Raji (cell line): ENCODE measurements at regions not wholly inside any gene's neighbourhood (a gene's known extent, or its start where the extent isn't known, plus 50 kb on each side); places are given as distances from the start of the nearest gene placed in this dataset.

Experiments
- POLR2A ChIP-seq: IDR thresholded peaks from 2 replicates; pipeline ENCODE4 v1.6.1; 2011; ENCODE audit warnings: low read depth, low read length, control low read depth; ENCODE audit not compliant: insufficient read depth

DNA sequence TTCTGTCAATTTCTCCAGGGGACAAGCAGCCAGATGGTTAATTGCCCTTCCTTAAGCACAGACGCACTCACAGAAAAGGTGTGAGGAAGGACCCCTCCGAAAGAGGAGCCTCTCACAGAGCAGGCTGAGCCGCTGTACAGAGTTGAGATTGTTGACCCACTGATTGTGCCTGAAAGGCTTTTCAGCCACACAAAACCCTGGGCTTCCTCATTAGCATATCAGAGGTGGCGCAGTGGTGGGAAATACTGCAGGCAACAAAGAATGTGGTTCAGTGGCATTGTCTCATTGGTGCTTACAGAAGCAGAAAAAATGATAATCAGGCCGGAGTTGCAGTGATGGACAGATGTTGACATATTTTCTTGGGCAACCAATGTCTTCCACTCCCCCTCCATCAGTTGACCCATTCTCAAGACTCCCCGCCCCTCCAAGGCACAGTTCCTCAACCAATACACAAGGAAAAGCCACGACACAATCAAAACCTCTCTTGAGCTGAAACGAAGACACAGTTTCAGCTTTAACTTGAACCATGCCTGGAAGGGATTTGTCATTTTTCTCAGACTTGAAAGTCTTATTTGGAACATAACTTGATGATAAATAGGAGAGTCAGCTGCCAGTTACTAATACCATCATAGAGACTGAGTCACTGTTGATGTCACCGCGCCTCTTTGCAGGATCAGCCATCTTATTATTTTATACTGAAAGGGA, 53.1 kb downstream of the ATXN3L start:
- TF ChIP-seq POLR2A, result no peak

DNA sequence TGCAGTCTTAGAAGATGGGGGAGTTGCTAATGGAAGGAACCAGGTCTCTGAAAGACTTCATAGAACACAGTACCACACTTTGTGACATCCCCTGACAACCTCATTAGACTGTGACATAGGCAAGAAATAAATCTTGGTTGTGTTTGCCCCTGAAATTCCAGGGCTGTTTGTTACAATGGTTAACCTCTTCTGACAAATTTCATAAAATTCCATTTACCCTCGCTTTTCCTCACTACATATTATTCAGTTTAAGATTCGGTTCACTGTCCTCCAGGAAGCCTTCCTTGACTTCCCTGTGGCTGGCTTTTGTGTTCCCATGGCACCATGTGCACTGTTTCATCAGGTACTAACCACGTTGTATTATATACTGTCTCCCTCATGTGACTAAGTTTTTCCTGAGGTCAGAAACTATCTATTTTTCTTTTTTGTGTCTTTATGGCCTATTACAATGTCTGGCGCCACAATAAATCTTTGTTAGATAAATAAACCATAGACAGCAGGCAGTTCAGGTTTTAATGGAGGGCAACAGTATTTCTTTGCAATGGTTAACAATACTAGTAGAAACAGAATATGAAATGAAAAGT, 54.2 kb downstream of the ATXN3L start:
- no peak for TF ChIP-seq POLR2A

DNA sequence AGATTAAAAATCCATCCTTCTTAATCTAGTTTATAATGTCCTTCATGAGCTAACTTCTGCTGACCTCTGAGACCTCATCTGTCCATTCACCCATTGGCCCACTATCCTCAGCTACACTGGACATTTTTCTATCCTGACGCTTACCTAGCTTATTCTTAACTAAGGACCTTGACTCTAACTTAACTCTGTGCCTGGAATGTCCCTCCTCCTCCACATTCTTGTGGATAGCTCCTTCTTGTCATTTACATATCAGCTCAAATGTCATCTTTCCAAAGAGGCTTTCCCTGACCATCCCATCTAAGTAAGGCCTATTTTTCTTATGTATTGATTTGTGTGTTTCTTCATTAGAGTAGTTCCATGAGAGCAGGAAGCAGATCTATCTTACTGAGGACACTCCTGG, 54.7 kb downstream of the ATXN3L start:
- no peak for TF ChIP-seq POLR2A

DNA sequence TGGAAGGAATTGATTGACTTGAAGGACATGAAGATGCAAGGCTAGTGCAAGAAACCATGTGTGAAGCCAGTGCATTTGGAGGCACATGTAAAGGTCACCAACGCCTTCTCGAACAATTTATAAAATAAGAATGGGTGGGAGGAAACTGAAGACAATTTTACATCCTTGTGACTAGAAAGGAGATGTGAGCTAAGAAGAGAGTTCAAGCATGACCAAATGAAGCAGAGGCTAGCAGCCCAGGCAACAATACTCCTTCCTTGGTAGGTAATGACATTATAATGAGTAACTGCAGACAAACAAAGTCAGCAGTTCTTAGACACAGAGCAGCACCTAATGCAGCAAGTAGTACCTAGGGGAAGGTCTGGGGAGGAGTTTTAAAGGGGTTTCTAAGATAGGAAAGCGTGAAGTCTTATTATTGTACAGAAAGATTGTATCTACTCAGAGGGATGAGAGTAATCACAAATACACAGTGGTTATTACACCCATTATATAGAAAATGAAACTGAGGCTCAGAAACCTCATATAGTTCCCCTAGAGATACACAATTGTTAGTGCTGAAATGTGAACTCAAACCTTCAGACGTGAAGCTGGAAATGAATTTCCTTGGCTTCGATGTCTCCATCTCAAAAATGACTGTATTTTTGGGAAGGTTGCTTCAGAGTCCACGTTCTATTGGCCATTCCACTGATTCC, 56.1 kb downstream of the ATXN3L start:
- TF ChIP-seq POLR2A, result no peak

DNA sequence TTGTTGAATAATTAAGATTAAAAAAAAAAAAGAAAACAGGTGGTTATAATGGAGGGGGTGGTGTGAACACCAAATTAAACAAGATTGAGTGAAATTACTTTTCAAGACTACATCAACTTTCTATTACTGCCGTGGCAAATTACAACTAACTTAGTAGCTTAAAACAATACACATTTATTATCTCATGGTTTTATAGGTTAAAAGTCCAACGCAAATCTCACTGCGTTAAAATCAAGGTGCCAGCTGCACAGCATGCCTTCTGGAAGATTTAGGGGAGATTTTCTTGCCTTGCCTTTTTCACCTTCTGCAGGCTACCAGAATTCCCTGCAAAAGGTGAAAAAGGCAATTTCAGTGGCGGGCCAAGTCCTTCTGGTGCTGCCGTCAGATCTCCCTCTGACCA, 58.5 kb downstream of the ATXN3L start:
- no peak for TF ChIP-seq POLR2A

DNA sequence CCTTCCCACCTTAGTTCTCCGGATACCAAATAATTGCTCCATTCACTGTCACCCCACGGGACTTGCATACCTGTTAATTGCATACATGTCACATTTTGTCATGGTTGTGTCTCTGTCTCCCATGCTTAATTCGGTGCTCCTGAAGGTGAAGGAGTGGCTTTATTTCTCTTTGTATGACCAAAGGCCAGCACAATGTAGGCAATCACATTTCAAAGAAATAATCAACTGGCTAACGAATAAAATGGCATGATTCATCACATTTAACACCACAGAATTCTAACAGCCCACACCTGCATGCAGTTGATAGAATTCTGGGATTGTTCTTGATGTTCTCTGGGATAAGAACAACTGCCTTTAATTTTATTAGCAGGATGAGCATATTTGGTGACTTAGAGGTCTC, 59.3 kb downstream of the ATXN3L start:
- TF ChIP-seq POLR2A, result no peak

DNA sequence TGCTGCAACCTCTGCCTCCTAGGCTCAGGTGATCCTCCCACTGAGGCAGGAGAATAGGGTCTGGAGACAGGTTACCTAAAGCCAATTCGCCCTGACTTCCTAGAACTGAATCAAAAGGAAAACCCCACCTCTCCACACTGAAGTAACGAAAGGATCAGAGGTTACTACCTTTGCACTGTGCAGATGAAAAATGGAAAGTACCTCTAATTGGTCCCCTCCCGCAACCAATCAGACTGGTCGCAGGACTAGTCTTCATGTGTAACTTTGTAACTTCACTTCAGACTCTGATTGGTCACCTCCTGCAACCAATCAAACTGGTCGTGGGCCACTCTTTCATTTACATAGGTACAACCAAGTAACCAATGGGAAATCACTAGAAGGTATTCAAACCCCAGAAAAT, 61.1 kb downstream of the ATXN3L start:
- no peak for TF ChIP-seq POLR2A

DNA sequence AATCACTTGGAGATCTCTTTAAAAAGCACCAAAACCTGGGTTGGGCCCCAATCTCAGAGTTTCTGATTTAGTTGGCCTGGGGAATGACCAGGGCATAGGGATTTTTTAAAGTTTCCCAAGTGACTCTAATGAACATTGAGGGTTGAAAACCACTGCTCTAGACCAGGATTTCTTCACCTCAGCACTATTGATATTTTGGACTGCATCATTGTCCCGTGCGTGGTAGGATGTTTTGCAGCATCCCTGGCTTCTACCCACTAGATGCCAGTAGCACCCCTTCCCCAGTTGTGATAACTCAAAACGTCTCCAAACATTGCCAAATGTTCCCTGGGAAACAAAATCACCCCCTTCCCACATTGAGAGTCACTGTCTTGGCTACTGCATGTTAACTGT, 61.8 kb downstream of the ATXN3L start:
- TF ChIP-seq POLR2A, result no peak

DNA sequence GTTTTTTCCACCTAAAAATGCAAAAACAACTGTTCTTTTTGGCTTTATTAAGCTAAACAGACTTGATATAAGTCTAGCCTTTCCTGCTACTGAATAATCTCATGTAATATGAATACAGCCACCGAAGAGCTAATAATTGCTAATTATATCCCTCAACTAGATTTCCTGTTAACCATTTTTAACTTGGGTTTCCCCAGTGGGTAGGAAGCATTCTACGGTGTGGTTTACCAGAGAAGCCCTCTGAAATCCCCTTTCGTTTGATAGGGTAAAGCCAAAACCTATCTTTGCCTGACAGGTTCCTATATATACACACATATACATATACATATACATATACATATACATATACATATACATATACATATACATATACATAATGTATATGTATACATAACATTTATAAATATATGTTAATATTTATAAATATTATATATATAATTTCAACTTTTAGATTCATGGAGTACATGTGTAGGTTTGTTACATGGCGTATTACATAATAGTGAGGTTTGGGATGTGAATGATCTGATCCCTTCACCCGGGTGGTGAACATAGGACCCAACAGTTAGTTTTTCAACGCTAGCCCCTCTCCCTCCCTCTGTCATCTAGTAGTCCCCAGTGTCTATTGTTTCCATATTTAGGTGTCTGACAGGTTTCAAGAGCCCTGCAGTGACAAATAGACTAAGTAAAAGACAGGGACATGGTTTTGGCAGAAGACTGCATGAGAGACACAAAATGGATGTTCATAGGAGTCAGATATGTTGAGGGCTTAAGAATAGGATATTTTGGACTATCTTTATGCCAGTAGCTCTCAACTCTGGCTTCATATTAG, 62.4 kb downstream of the ATXN3L start:
- no peak for TF ChIP-seq POLR2A

DNA sequence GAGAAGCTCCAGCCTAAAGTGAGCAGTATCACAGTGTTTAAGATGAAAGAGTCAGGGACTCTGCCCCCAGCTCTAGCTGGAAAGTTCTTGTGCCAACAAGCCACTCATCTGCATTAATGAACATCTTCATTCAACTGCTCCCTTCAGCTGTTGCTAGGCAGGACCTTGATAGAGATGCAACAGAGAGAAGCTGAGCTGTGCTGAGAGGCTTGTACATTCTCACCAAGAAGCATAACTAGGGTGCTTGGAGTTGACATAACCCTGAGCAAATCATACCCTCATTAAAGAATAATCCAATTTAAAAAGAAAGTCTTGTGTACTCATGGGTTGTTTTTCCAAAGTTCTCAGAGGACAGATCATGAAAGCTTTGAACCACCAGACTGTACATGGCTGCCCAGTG, 63.2 kb downstream of the ATXN3L start:
- TF ChIP-seq POLR2A, result 0 out of 2 replicates have a peak, but pooled peaks have one; percentile 6

DNA sequence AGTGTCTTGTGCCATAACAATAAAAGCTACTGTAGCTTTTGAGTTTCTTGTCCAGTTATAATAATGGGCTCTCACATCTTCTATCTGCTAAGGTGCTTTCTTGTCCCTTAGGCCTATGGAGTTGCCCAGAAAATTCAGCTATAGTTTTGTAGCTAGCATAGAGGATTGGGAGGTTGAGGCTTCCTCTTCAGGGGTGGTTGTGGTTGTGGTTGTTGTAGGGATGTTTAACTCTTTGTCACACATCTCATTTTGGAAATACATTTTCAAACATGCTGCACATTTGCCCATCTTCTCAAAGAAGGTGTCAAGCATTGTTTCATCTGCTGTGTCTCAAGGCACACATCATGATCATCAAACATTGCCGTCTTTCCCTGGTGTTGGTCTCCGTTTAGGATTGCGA, 65.0 kb downstream of the ATXN3L start:
- TF ChIP-seq POLR2A, result no peak

DNA sequence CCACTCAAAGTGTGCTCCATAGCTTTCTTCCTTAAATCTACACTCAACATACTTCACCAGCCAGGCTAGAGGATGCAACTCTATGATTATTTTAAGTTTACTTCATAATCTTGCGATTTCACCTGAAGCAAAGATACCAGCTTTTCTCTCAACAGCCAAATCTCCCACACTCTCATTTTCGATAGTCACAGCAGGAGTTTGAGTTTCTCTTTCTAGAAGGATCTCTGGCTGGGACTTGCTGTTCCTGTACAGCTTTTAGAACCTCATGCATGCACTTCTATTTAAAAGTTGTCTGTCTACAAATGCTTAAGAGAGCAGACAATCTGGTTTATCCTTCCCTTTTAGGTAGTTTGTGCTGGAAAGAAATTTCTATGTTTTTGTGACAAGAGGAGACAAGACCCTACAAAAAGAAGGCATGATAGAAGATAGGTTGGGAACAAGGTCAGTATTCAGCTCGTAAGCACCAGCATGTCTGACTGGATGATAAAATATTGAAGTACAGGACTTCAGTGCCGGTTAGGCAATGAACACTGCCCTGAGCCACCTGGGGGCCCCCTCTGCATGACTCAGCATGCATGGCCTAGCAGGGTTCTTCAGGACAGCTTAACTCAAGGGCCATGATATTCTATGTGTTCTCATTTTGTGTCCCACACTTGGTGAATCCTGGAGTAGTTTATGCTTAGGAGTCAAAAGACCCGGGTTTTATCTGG, 65.6 kb downstream of the ATXN3L start:
- TF ChIP-seq POLR2A, result no peak

DNA sequence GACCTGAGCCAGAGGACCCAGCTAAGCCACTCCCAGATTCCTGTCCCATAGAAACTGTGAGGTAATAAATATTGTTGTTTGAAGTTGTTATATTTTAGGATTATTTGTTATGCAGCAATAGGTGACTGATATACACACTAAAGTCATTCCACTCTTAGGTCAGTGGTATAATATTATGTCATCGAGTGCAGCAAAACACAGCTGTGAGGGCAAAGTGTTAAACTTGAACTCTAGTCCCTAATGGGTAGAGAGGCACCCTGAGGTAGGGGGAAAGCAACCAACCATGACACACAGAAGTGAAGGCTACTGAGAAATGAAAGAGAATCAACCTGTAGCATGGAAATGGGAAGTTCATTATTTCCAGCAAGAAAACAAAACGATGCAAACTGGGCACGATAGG, 66.6 kb downstream of the ATXN3L start:
- no peak for TF ChIP-seq POLR2A

DNA sequence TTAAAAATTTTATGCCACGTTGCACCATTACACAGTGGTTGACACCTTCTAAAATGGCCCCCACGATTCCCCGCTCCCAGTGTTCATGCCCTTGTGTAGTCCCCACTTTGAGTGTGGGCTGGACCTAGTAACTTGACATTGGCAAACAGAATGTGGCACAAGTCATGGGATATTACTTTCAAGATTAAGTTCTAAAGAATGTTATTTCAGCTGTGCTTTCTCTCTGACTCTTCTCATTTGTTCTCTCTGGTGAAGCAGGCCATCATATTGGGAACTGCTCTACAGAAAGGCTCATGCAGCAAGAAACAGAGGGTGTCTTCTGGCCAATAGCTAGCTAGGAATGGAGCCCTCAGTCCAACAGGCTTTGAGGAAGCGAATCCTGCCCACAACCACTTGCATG, 67.1 kb downstream of the ATXN3L start:
- no peak for TF ChIP-seq POLR2A
